Mesendoderm (in vitro differentiated cells): ENCODE measurements at regions not wholly inside any gene's neighbourhood (a gene's known extent, or its start where the extent isn't known, plus 50 kb on each side); places are given as distances from the start of the nearest gene placed in this dataset.
"Not testable (repeated sequence)": the region's sequence is repeated elsewhere in the genome, so short reads cannot be mapped to it uniquely, and the experiment has no call there.

ENCODE experiments used
- DNase-seq: peaks from one replicate; pipeline ENCODE4 v3.0.0; 2013
- H2AK5ac ChIP-seq: 2 replicates; pipeline ENCODE4 v1.6.1; 2013; ENCODE audit warnings: low read length, inconsistent platforms
- H2BK120ac ChIP-seq: 2 replicates; pipeline ENCODE4 v1.6.1; 2013; ENCODE audit warnings: low read depth, mild to moderate bottlenecking, low read length, moderate library complexity, mixed read lengths
- H2BK15ac ChIP-seq: replicated peaks from 2 replicates; pipeline ENCODE4 v1.6.1; 2013; ENCODE audit warnings: low read depth, mild to moderate bottlenecking, moderate library complexity
- H2BK5ac ChIP-seq: 2 replicates; pipeline ENCODE4 v1.6.1; 2013; ENCODE audit warnings: low read length, inconsistent platforms
- H3K18ac ChIP-seq: 2 replicates; pipeline ENCODE4 v1.6.1; 2013; ENCODE audit warnings: mild to moderate bottlenecking, low read length, mixed read lengths
- H3K23ac ChIP-seq: one replicate; pipeline ENCODE4 v1.6.1; 2013; ENCODE audit warnings: low read length
- H3K27ac ChIP-seq: 2 replicates; pipeline ENCODE4 v1.5.1; 2013; ENCODE audit warnings: low read depth, mild to moderate bottlenecking, inconsistent platforms, low read length, moderate library complexity
- H3K27me3 ChIP-seq: 2 replicates; pipeline ENCODE4 v1.6.1; 2013; ENCODE audit warnings: low read length, control low read depth, mild to moderate bottlenecking, inconsistent platforms; ENCODE audit not compliant: insufficient read depth, poor library complexity
- H3K36me3 ChIP-seq: 2 replicates; pipeline ENCODE4 v1.6.1; 2013; ENCODE audit warnings: low read length, inconsistent platforms; ENCODE audit not compliant: control insufficient read depth, insufficient read depth
- H3K4ac ChIP-seq: one replicate; pipeline ENCODE4 v1.6.1; 2013; ENCODE audit warnings: low read depth, mild to moderate bottlenecking, low read length, moderate library complexity
- H3K4me1 ChIP-seq: 2 replicates; pipeline ENCODE4 v1.6.1; 2013; ENCODE audit warnings: low read depth, low read length, inconsistent platforms; ENCODE audit not compliant: control insufficient read depth
- H3K4me2 ChIP-seq: 2 replicates; pipeline ENCODE4 v1.6.1; 2013; ENCODE audit warnings: low read length
- H3K4me3 ChIP-seq: 2 replicates; pipeline ENCODE4 v1.5.1; 2013; ENCODE audit warnings: mild to moderate bottlenecking, low read length
- H3K56ac ChIP-seq: one replicate; pipeline ENCODE4 v1.6.1; 2013; ENCODE audit warnings: low read length
- H3K79me1 ChIP-seq: 2 replicates; pipeline ENCODE4 v1.6.1; 2013; ENCODE audit warnings: low read length, inconsistent platforms
- H3K79me2 ChIP-seq: 2 replicates; pipeline ENCODE4 v1.6.1; 2013; ENCODE audit warnings: mild to moderate bottlenecking, low read length; ENCODE audit not compliant: control insufficient read depth, insufficient read depth
- H3K9ac ChIP-seq: 2 replicates; pipeline ENCODE4 v1.6.1; 2013; ENCODE audit warnings: low read length, inconsistent platforms
- H4K5ac ChIP-seq: one replicate; pipeline ENCODE4 v1.6.1; 2013; ENCODE audit warnings: low read length
- H4K8ac ChIP-seq: one replicate; pipeline ENCODE4 v1.6.1; 2013; ENCODE audit warnings: low read depth, mild to moderate bottlenecking, control low read depth, low read length, moderate library complexity
- WGBS: extraction: QIAGEN DNeasy Blood & Tissue Kit; methylation state at CpG from one replicate; pipeline ENCODE4 v1.1.7; 2013; ENCODE audit warnings: low lambda C conversion rate, missing lambda C conversion rate; ENCODE audit not compliant: insufficient coverage; ENCODE audit errors: extremely low coverage; 5-methylcytosine and 5-hydroxymethylcytosine counted together

DNA sequence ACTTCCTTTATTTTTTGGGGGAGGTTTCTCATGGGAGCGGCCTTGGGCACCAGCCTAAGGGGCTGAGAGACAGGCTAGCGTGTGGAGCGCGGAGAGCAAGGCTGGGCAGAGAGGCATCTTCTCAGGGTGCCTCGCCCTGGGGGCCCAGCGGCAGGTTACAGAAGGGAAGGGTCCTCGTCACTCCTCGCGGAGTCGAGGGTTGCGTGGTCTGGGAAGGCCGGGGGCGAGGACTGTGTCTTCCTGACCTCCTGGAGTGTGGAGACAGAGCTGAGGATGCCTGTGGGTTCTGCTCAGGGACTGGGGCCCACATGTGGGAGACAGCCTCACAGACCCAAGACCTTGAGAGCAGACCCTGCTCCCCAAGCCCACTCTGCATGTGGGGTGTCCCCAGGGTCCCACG, 79.6 kb upstream of the LRPAP1 start:
- H3K36me3 ChIP-seq: no peaks in the 10 kb centered on the region
- no CpG with 5 or more reads among the region's 14 CpGs for WGBS
- no peak overlapping the region for H3K9ac ChIP-seq
- no peak overlapping the region for H2BK5ac ChIP-seq
- no peaks in the 10 kb centered on the region for H3K79me1 ChIP-seq
- no peaks in the 10 kb centered on the region for H3K4me1 ChIP-seq
- H3K4ac ChIP-seq: no peak overlapping the region
- H3K4me3 ChIP-seq: no peak overlapping the region
- H2BK120ac ChIP-seq: no peak overlapping the region
- no peak overlapping the region for H2BK15ac ChIP-seq
- H3K56ac ChIP-seq: no peak overlapping the region
- no peak overlapping the region for H3K18ac ChIP-seq
- DNase-seq: no peak
- H3K79me2 ChIP-seq: no peaks in the 10 kb centered on the region
- H2AK5ac ChIP-seq: no peak overlapping the region
- no peak overlapping the region for H4K8ac ChIP-seq
- H4K5ac ChIP-seq: no peak overlapping the region
- H3K27ac ChIP-seq: no peak overlapping the region
- H3K4me2 ChIP-seq: no peak overlapping the region
- H3K27me3 ChIP-seq: no peaks in the 10 kb centered on the region
- no peak overlapping the region for H3K23ac ChIP-seq

DNA sequence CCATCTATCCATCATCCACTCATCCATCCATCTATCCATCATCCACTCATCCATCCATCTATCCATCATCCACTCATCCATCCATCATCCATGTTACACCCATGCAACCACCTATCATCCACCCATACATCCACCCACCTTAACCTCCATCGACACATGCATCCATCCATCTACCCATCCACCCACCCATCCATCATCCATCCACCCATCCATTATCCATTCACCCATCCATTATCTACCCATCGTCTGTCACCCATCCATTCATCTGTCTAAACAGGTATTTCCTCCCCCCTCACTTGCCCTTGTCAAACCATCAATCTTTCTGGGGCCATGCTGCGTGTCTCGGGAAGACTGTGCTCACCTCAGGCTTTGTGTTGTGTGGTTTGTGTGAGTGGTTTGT, 78.6 kb upstream of the LRPAP1 start:
- not testable (repeated sequence) for H3K4me3 ChIP-seq, H4K8ac ChIP-seq, H3K9ac ChIP-seq, H3K56ac ChIP-seq, H3K27me3 ChIP-seq, H3K4ac ChIP-seq, H3K4me2 ChIP-seq, H4K5ac ChIP-seq, H3K27ac ChIP-seq, DNase-seq, H2AK5ac ChIP-seq, H3K4me1 ChIP-seq, H2BK5ac ChIP-seq, H2BK120ac ChIP-seq, H3K79me2 ChIP-seq, H3K79me1 ChIP-seq, H3K36me3 ChIP-seq, H2BK15ac ChIP-seq, H3K23ac ChIP-seq, H3K18ac ChIP-seq
- 100% methylated on average over 1 of the region's 4 CpGs for WGBS

DNA sequence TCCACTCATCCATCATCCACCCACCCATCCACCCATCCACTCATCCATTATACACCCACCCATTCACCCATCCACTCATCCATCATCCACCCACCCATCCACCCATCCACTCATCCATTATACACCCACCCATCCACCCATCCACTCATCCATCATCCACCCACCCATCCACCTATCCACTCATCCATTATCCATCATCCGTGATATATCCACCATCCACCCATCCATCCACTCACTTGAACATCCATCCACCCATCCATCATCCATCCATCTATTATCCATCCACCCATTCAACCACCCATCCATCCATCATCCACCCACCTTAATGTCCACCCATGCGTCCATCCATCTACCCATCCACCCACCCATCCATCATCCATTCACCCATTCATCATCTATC, 77.7 kb upstream of the LRPAP1 start:
- not testable (repeated sequence) for H2BK15ac ChIP-seq, H3K27me3 ChIP-seq, H3K4me1 ChIP-seq, H3K36me3 ChIP-seq, H3K56ac ChIP-seq, H3K4me3 ChIP-seq, DNase-seq, H4K8ac ChIP-seq, H3K79me2 ChIP-seq, H3K18ac ChIP-seq, H3K79me1 ChIP-seq, H2BK120ac ChIP-seq, H3K4ac ChIP-seq, H4K5ac ChIP-seq, H2AK5ac ChIP-seq, H2BK5ac ChIP-seq, H3K4me2 ChIP-seq, H3K27ac ChIP-seq, H3K9ac ChIP-seq, H3K23ac ChIP-seq
- WGBS: 100% methylated on average over 1 of the region's 2 CpGs

DNA sequence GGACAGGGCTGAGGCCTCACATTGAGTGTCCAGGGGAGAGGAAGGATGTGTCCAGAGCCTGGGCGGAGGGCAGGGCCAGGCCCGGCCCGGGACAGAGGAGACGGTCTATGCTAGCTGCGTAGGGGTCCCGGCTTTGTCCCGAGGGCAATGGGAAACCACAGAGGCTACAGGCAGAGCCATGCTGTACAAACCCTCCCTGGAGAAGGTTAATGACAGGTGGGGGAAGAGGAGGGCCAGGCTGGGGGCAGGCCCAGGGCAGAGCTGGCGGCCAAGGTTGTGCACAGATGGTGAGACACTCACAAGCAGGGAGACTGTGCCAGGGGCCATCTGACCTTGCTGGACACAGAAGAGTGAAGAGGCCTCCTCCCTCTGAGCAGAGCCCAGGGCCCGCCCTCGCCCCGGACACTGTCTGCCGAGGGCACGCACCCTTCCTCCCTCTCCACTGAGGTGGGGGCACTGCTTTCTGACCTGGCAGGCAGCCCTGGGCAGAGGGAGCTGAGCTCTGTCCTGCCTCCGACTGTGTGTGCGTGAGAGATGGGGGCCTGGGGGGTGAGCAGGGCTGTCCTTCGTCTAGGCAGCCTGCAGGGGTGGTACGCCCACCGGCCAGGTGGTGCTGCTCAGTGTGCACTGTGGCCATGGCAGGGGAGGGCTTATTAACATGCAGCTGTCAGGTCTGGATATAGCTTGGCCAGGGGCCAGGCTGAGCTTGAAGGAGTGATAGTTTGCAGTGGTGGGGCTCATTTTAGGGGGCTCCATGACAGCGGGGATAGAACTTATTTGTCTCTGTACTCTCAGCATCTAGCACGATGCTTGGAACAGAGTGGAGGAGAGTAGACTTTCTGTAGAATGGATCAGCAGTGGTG, 75.7 kb upstream of the LRPAP1 start:
- no peaks in the 10 kb centered on the region for H3K4me1 ChIP-seq
- H3K36me3 ChIP-seq: no peaks in the 10 kb centered on the region
- H3K18ac ChIP-seq: no peak overlapping the region
- H2BK5ac ChIP-seq: no peak overlapping the region
- no peak overlapping the region for H3K9ac ChIP-seq
- H2BK120ac ChIP-seq: no peak overlapping the region
- no peak overlapping the region for H4K8ac ChIP-seq
- no peak for DNase-seq
- no peak overlapping the region for H4K5ac ChIP-seq
- no peak overlapping the region for H3K4me2 ChIP-seq
- H2BK15ac ChIP-seq: no peak overlapping the region
- no peaks in the 10 kb centered on the region for H3K27me3 ChIP-seq
- no CpG with 5 or more reads among the region's 20 CpGs for WGBS
- no peak overlapping the region for H3K56ac ChIP-seq
- H2AK5ac ChIP-seq: no peak overlapping the region
- no peak overlapping the region for H3K27ac ChIP-seq
- no peaks in the 10 kb centered on the region for H3K79me1 ChIP-seq
- no peak overlapping the region for H3K4me3 ChIP-seq
- no peak overlapping the region for H3K23ac ChIP-seq
- no peaks in the 10 kb centered on the region for H3K79me2 ChIP-seq
- H3K4ac ChIP-seq: no peak overlapping the region

DNA sequence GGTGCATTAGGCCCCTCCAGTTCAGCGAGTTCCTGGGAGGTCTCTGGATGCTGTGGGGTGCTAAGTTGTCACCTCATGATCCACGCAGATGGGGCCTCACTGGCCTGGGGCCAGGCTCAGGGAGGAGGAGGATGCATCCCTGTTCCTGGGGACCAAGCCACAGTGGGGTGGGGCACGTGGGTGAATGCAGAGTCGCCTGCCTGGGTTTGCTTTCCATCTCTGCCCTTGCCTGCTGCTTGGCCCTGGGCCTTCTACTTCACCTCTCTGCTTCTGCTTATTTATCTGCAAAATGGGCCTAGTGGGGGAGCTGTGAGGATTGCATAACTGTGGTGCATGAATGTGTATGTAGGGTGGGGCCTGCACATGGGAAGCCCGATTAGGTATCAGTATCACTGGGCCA, 74.6 kb upstream of the LRPAP1 start:
- not testable (repeated sequence) for H2BK15ac ChIP-seq, H2AK5ac ChIP-seq, H3K9ac ChIP-seq, H4K5ac ChIP-seq, H3K4me1 ChIP-seq, H3K4me3 ChIP-seq, H3K18ac ChIP-seq, H3K27me3 ChIP-seq, H3K4me2 ChIP-seq, H3K56ac ChIP-seq, H3K27ac ChIP-seq, DNase-seq, H3K4ac ChIP-seq, H2BK120ac ChIP-seq, H2BK5ac ChIP-seq, H3K23ac ChIP-seq, H3K79me2 ChIP-seq, H4K8ac ChIP-seq, H3K36me3 ChIP-seq, H3K79me1 ChIP-seq
- WGBS: no CpG with 5 or more reads among the region's 5 CpGs

DNA sequence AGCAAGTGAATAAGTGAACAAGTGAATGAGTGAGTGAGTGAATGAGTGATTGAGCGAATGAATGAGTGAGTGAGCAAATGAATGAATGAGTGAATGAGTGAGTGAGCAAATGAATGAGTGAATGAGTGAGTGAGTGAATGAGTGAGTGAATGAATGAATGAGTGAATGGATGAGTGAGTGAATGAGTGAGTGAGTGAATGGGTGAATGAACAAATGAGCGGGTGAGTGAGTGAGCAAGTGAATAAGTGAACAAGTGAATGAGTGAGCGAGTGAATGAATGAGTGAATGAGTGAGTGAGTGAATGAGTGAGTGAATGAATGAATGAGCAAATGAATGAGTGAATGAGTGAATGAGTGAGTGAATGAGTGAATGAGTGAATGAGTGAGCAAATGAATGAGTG, 74.0 kb upstream of the LRPAP1 start:
- H3K4me3 ChIP-seq, H3K27me3 ChIP-seq, H4K5ac ChIP-seq, H3K23ac ChIP-seq, H3K36me3 ChIP-seq, DNase-seq, H3K4me2 ChIP-seq, H2BK15ac ChIP-seq, H2AK5ac ChIP-seq, H3K4me1 ChIP-seq, H2BK120ac ChIP-seq, H3K18ac ChIP-seq, H3K79me1 ChIP-seq, H3K9ac ChIP-seq, H3K4ac ChIP-seq, H2BK5ac ChIP-seq, H4K8ac ChIP-seq, H3K79me2 ChIP-seq, H3K56ac ChIP-seq, H3K27ac ChIP-seq: not testable (repeated sequence)
- WGBS: no CpG with 5 or more reads among the region's 3 CpGs
